Stimulated activated CD4-positive, alpha-beta T cell treated with anti-CD3 and anti-CD28 coated beads, Interleukin-2, amount 100 ng/mL, for 48 hours (primary cell): ENCODE measurements at regions not wholly inside any gene's neighbourhood (a gene's known extent, or its start where the extent isn't known, plus 50 kb on each side); places are given as distances from the start of the nearest gene placed in this dataset.
"Not testable (repeated sequence)": the region's sequence is repeated elsewhere in the genome, so short reads cannot be mapped to it uniquely, and the experiment has no call there.

ENCODE experiments used
- DNase-seq, 2 donors: peaks; one replicate each; pipeline ENCODE4 v3.0.0-alpha.2; 2020

GRCh38 chr10:129199826-129200225 is 267.2 kb upstream of the MGMT start:
- DNase-seq = no peak

- DNase-seq = no peak
Measured at GRCh38 chr10:129203819-129204218, 263.2 kb upstream of the MGMT start.

GRCh38 chr10:129207297-129207696 is 259.7 kb upstream of the MGMT start:
- DNase-seq = no peak

- DNase-seq = no peak
Measured at GRCh38 chr10:129210876-129211275, 256.2 kb upstream of the MGMT start.

- no peak for DNase-seq
Measured at GRCh38 chr10:129213256-129213655, 253.8 kb upstream of the MGMT start.

GRCh38 chr10:129213996-129214395 is 253.0 kb upstream of the MGMT start:
- not testable (repeated sequence) for DNase-seq

GRCh38 chr10:129219364-129219763 is 247.7 kb upstream of the MGMT start:
- no peak for DNase-seq

GRCh38 chr10:129222436-129222835 is 244.6 kb upstream of the MGMT start:
- no peak for DNase-seq

- DNase-seq = no peak
Measured at GRCh38 chr10:129223363-129223762, 243.7 kb upstream of the MGMT start.

GRCh38 chr10:129224065-129224464 is 243.0 kb upstream of the MGMT start:
- no peak for DNase-seq

GRCh38 chr10:129231821-129232220 is 235.2 kb upstream of the MGMT start:
- no peak for DNase-seq

- no peak for DNase-seq
Measured at GRCh38 chr10:129233351-129234148, 233.5 kb upstream of the MGMT start.

GRCh38 chr10:129236274-129236691 is 230.8 kb upstream of the MGMT start:
- DNase-seq = no peak

GRCh38 chr10:129241461-129241860 is 225.6 kb upstream of the MGMT start:
- no peak for DNase-seq

GRCh38 chr10:129244298-129244697 is 222.7 kb upstream of the MGMT start:
- no peak for DNase-seq

- no peak for DNase-seq
Measured at GRCh38 chr10:129244757-129245156, 222.3 kb upstream of the MGMT start.

GRCh38 chr10:129253161-129253864 is 213.7 kb upstream of the MGMT start:
- DNase-seq = no peak

GRCh38 chr10:129253865-129254179 is 213.2 kb upstream of the MGMT start:
- no peak for DNase-seq

GRCh38 chr10:129258283-129258923 is 208.6 kb upstream of the MGMT start:
- no peak for DNase-seq

GRCh38 chr10:129259128-129259815 is 207.8 kb upstream of the MGMT start:
- no peak for DNase-seq

- no peak for DNase-seq
Measured at GRCh38 chr10:129272176-129272575, 194.9 kb upstream of the MGMT start.

GRCh38 chr10:129272866-129273650 is 194.0 kb upstream of the MGMT start:
- no peak for DNase-seq

- no peak for DNase-seq
Measured at GRCh38 chr10:129273860-129274259, 193.2 kb upstream of the MGMT start.
